GM19328 (cell line): ENCODE measurements at regions not wholly inside any gene's neighbourhood (a gene's known extent, or its start where the extent isn't known, plus 50 kb on each side); places are given as distances from the start of the nearest gene placed in this dataset.
"Not testable (repeated sequence)": the region's sequence is repeated elsewhere in the genome, so short reads cannot be mapped to it uniquely, and the experiment has no call there.

Experiments used
- ATAC-seq: cut with Tn5 transposase; IDR thresholded peaks from one replicate; pipeline ENCODE4 v1.9.1; 2021; ENCODE audit warnings: mild to moderate bottlenecking, moderate library complexity; ENCODE audit not compliant: unreplicated experiment

GRCh38 chr1:229159668-229160544 is 111.0 kb upstream of the RAB4A start:
- no peak for ATAC-seq

DNA sequence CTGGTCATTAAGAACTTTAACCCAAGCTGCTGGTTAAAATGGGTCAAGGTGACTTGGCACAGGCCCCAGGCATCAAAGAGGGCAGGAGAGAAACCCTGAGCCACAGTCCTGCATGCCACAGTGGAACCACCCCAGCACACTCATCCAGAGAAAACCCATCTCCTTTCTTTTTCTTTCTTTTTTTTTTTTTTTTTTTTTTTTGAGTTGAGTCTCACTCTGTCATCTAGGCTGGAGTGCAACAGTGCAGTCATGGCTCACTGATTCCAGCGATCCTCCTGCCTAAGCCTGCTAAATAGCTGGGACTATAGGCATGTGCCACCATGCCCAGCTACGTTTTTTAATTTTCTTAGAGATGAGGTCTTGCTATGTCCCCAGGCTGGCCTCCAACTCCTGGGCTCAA is 109.2 kb upstream of the RAB4A start:
- no peak for ATAC-seq

DNA sequence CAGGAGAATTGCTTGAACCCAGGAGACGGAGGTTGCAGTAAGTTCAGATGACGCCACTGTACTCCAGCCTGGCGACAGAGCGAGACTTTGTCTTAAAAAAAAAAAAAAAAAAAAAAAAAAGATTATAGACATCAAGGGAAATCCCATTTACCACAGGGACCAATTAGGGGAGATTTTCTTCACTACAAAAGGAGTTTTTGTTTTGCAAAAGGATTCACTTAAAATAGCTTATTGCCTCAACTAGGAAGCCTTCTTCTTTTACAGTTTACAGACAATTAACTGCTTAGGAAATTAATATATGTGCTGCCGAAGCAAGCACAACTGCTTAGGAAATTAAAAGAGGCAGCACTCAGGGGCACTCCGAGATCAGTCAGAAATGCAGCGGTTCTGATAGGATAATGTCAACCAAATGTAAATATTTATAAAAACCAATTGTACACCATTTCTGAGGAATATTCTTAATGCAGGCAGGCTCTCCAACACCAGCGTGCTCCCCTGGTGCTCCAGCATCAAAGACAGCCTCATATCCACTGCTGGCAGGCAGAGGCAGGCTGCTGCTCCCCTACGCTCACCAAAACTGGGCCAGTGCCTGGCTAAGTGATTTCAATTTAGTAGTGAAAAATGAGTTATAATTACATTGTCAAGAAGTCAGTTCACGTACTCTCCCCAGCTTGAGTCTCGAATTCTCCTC is 107.9 kb upstream of the RAB4A start:
- no peak for ATAC-seq

DNA sequence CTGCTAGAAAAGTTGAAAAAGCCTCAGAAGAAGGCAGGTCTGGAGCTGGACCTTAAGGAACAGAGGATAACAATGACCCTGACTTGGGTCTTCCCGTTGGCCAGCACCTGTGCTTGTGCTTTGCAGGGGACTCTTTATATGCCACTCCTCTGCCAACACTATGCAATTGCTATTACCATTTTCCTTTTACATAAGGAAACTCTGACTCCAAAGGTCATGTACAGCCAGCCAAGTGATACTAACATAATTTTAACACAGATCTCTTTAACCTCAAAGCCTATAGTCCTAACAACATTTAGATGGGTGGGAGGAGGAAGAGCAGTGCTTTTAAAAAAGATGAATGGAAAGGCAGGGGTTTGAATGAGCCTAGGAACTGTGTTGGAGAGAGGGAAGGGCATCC is 106.6 kb upstream of the RAB4A start:
- no peak for ATAC-seq

DNA sequence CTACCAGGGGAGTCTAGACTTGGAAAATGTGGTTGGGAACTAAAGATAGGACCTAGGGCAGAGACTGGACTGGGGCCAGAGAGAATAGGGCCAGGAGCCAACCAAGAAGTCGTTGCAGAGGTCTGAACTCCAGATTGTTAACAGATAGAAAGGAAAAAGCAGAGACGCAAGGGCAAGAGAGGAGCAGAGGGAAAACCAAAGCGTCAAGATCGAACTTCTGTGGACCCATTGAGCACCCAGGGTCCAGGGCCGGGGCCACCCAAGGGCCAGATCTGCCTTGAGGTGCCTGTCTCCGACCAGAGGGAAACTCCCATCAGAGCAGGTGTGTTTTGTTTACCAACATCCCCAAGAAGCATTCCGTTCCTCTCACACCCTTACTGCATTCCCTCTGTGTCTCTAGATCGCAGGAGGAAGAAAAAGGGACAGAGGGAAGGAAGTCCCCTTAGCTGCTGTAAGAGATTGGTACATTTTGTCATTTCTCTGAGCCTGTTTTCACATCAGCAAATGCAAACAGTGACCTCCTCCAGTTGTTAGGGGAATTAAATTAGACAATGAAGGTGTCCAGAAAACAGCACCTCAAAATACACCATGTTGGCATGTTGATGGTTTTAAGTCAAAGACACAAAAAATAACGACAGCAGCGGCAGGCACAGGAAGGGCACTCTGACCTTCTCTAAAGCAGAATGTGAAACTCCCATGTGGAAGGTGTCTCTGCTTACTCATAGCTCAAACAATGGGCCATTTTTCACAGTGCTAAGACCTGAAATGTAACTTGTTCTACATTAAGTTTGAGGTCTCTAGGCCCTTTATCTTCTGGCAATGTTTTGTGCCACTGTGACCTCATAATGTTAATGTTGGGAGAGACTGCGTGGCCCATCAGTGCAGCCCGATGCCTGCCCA is 105.8 kb upstream of the RAB4A start:
- no peak for ATAC-seq

DNA sequence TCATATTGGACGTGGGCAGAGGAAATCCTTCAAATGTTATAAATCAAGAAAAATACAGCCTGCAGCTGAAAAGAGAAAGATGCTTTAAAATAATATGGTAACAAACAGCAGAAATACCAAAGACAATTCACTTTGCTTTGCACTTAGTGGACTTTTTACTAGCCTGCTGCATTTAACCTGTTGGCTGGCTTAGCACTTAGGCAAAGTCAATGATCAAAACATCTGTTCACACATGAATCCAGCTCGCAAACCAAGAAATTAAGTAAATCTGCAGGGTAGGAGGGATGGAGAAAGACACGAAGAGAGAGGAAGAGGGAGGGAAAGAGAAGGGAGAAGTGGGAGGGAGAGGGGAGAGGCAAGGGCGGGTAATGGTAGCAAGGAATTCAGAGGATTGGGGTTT is 103.6 kb upstream of the RAB4A start:
- ATAC-seq = no peak

DNA sequence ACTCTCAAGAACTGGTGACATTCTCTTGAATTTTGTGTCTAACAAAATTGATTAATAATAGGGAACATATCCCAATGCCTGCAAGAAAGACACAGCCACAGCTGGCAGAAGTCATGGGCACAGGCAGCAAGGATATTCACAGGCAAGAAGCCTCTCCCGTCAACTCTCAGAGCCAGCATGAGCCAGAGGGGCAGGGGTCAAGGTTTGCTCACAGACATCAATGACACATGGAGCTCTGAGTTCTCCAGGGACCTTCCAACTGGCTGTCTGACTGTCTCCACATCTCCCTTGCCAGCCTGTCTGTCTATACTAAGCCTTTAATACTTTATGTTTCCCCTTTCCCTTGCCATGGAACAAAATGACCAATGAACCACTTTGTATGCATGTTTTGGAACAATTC is 101.5 kb upstream of the RAB4A start:
- no peak for ATAC-seq

DNA sequence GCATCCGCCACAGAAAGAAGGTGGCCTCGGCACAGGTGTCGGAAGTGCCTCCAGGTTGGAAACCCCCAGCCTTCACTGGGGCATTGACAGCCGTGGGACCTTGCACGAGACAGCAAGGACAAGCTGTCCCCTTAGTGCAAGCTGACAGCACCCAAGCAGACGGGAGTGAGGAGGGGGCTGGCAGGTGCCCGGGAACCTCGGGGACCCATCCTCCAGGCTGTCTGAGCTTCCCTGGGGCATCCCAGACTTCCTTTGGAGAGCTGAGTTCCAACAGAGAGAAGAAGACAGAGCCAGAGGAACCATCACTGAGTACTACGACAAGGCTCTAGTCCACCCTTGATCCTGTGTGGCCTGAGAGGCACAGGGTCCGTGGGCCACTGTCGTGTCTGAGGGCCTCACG is 100.6 kb upstream of the RAB4A start:
- ATAC-seq = no peak

GRCh38 chr1:229170778-229171505 is 100.0 kb upstream of the RAB4A start:
- ATAC-seq = no peak

DNA sequence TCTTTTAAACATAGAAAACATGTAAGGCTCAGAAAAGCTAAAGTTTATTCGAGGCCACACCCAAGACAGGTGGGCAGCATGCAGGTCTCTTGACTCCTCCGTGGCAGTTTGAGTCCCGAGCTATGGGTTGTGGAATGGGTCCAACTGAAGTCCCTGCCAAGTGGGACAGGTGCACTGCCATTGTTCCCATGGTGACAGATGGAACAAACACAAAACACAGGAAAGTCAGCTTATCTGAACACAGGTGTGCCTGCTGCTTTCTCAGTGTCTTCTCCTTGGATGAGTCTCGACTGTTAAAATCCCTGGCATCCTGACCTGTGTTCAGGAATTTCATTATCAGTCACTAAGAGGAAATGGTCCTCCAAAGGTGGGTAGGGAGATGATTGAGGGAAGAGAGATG is 99.0 kb upstream of the RAB4A start:
- no peak for ATAC-seq

- not testable (repeated sequence) for ATAC-seq
Measured at GRCh38 chr1:229173491-229174476, 97.1 kb upstream of the RAB4A start.

DNA sequence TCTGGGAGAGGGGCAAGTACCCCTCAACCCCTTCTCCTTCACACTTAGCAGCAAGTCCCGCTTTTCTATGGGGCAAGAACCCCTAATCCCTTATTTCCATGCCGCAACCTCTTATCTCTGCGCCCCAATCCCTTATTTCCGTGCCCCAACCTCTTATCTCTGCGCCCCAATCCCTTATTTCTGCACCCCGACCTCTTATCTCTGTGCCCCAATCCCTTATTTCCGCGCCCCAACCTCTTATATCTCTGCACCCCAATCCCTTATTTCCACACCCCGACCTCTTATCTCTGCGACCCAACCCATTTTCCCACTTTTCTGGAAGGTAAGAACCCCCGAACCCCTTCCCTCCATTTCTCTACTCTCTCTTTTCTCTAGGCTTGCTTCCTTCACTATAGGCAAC is 95.6 kb upstream of the RAB4A start:
- ATAC-seq = not testable (repeated sequence)

DNA sequence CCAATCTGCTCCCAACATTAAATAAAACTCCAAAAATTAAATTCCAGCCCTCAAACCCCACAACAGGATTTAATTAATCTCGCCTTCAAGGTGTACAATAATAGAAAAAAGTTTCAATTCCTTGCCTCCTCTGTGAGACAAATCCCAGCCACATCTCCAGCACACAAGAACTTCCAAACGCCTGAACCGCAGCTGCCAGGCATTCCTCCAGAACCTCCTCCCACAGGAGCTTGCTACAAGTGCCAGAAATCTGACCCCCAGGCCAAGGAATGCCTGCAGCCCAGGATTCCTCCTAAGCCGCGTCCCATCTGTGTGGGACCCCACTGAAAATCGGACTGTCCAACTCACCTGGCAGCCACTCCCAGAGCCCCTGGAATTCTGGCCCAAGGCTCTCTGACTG is 94.5 kb upstream of the RAB4A start:
- ATAC-seq = not testable (repeated sequence)

DNA sequence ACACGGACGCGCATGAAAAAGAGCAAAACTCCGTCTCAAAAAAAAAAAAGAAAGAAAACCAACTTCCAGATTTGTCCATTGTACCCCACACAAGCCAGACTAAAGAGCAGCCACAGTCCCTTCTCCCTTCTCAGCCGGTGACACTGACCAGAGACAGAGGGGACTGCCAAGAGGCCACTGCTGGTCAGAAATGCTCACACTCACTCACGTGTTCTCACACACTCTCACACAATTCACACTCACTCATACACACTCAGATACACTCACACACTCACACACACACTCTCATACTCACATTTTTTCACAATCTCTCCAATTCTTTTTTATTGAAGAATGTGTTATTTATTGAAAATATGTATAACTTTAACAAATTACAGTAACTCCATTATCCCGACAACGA is 90.8 kb upstream of the RAB4A start:
- ATAC-seq = no peak

- no peak for ATAC-seq
Measured at GRCh38 chr1:229181419-229181818, 89.5 kb upstream of the RAB4A start.

- ATAC-seq = no peak
Measured at GRCh38 chr1:229183588-229183987, 87.3 kb upstream of the RAB4A start.

GRCh38 chr1:229184066-229184465 is 86.8 kb upstream of the RAB4A start:
- ATAC-seq = no peak

GRCh38 chr1:229185963-229186362 is 84.9 kb upstream of the RAB4A start:
- no peak for ATAC-seq

- peak; percentile 87 for ATAC-seq
Measured at GRCh38 chr1:229186373-229187056, 84.4 kb upstream of the RAB4A start.
